Activated CD8-positive, alpha-beta T cell treated with anti-CD3 and anti-CD28 coated beads for 36 hours (primary cell): ENCODE measurements at regions not wholly inside any gene's neighbourhood (a gene's known extent, or its start where the extent isn't known, plus 50 kb on each side); places are given as distances from the start of the nearest gene placed in this dataset.
"Not testable (repeated sequence)": the region's sequence is repeated elsewhere in the genome, so short reads cannot be mapped to it uniquely, and the experiment has no call there.

Experiments used
- ATAC-seq: fragments of 200-7000 bp; cut with Tn5 transposase; one replicate; pipeline ENCODE4 v1.10.0; 2021; ENCODE audit warnings: mild to moderate bottlenecking, moderate library complexity
- CTCF ChIA-PET: fragments of 350-600 bp; sonication (Branson Sonifier 250); formaldehyde crosslinking; loops from one replicate; lab custom pipeline; 2021; ENCODE audit warnings: antibody characterized with exemption; lab: Charles Lee
- POLR2A ChIA-PET: fragments of 350-600 bp; sonication (Branson Sonifier 250); formaldehyde crosslinking; loops from one replicate; lab custom pipeline; 2021; ENCODE audit warnings: antibody characterized with exemption; lab: Charles Lee
- DNase-seq: peaks from one replicate; pipeline ENCODE4 v3.0.0-alpha.2; 2020
- H3K27ac Mint-ChIP-seq: one replicate; pipeline ENCODE4 v1.8.0; 2021; ENCODE audit warnings: mild to moderate bottlenecking, mixed read lengths
- H3K27me3 Mint-ChIP-seq: one replicate; pipeline ENCODE4 v1.8.0; 2021; ENCODE audit warnings: mixed read lengths
- H3K36me3 Mint-ChIP-seq: one replicate; pipeline ENCODE4 v1.8.0; 2021; ENCODE audit warnings: low read depth, mixed read lengths
- H3K4me1 Mint-ChIP-seq: one replicate; pipeline ENCODE4 v1.8.0; 2021; ENCODE audit warnings: low read depth, mixed read lengths
- H3K4me3 Mint-ChIP-seq: one replicate; pipeline ENCODE4 v1.8.0; 2021; ENCODE audit warnings: mild to moderate bottlenecking, moderate library complexity, mixed read lengths
- H3K9me3 Mint-ChIP-seq: one replicate; pipeline ENCODE4 v1.8.0; 2021; ENCODE audit warnings: mixed read lengths
- CTCF ChIP-seq: fragments of 200-600 bp; IDR thresholded peaks from one replicate; pipeline ENCODE4 v1.8.0; 2022; ENCODE audit warnings: antibody characterized with exemption, mild to moderate bottlenecking
- intact Hi-C: fragments of 100-400 bp; cut with micrococcal nuclease; formaldehyde crosslinking; loops from one replicate; pipeline ENCODE4 v1.10.0; 2022

- Mint-ChIP-seq H3K36me3 (no peaks in the 10 kb centered on the region), H3K9me3 (no peaks in the 10 kb centered on the region), H3K27me3 (no peaks in the 10 kb centered on the region), H3K4me3 (no peak overlapping the region), H3K27ac (no peak overlapping the region), H3K4me1 (no peaks in the 10 kb centered on the region)
- no peak for ATAC-seq
- ChIA-PET POLR2A (no interaction called here), CTCF (no interaction called here)
- TF ChIP-seq CTCF: no peak
- no peak for DNase-seq
- intact Hi-C loops: no loop called here
Measured at GRCh38 chr5:145666591-145666990, 168.6 kb downstream of the PRELID2 start.

GRCh38 chr5:145661737-145662485, 173.2 kb downstream of the PRELID2 start:
- H3K9me3 Mint-ChIP-seq: no peaks in the 10 kb centered on the region
- H3K4me1 Mint-ChIP-seq: no peaks in the 10 kb centered on the region
- no peak for TF ChIP-seq CTCF
- no peaks in the 10 kb centered on the region for H3K27me3 Mint-ChIP-seq
- intact Hi-C loops: no loop called here
- no peak overlapping the region for H3K27ac Mint-ChIP-seq
- ChIA-PET POLR2A (no interaction called here), CTCF (interaction anchor here (0.9 kb wide), 1 partner anchor 19 kb away, joined by 3 read pairs; no protein-coding TSS in a partner anchor)
- no peaks in the 10 kb centered on the region for H3K36me3 Mint-ChIP-seq
- DNase-seq (no peak), ATAC-seq (no peak)
- H3K4me3 Mint-ChIP-seq: no peak overlapping the region

- no peak overlapping the region for H3K4me3 Mint-ChIP-seq
- no peak for ATAC-seq
- no peaks in the 10 kb centered on the region for H3K36me3 Mint-ChIP-seq
- DNase-seq: no peak
- peaks cover under 1% of the 10 kb centered on the region for H3K9me3 Mint-ChIP-seq
- H3K27ac Mint-ChIP-seq: no peak overlapping the region
- no peaks in the 10 kb centered on the region for H3K27me3 Mint-ChIP-seq
- ChIA-PET POLR2A (no interaction called here), CTCF (interaction anchor here (0.9 kb wide), 1 partner anchor 20 kb away, joined by 3 read pairs; no protein-coding TSS in a partner anchor)
- TF ChIP-seq CTCF: no peak
- intact Hi-C loops: no loop called here
- no peaks in the 10 kb centered on the region for H3K4me1 Mint-ChIP-seq
Measured at GRCh38 chr5:145660897-145661640, 174.1 kb downstream of the PRELID2 start.

- H3K27ac Mint-ChIP-seq: no peak overlapping the region
- H3K4me1 Mint-ChIP-seq: no peaks in the 10 kb centered on the region
- H3K9me3 Mint-ChIP-seq: peaks cover 7% of the 10 kb centered on the region
- no peak overlapping the region for H3K4me3 Mint-ChIP-seq
- no peak for TF ChIP-seq CTCF
- intact Hi-C loops: no loop called here
- POLR2A ChIA-PET: no interaction called here
- H3K36me3 Mint-ChIP-seq: no peaks in the 10 kb centered on the region
- no peaks in the 10 kb centered on the region for H3K27me3 Mint-ChIP-seq
- no peak for ATAC-seq
- no peak for DNase-seq
- CTCF ChIA-PET: no interaction called here
Measured at GRCh38 chr5:145658435-145658834, 176.7 kb downstream of the PRELID2 start.

- intact Hi-C loops, H3K4me3 Mint-ChIP-seq, DNase-seq, H3K27ac Mint-ChIP-seq, CTCF ChIA-PET, H3K4me1 Mint-ChIP-seq, H3K27me3 Mint-ChIP-seq, POLR2A ChIA-PET, ATAC-seq, H3K36me3 Mint-ChIP-seq: not testable (repeated sequence)
- peaks cover 13% of the 10 kb centered on the region for H3K9me3 Mint-ChIP-seq
Measured at GRCh38 chr5:145652700-145653099, 182.4 kb downstream of the PRELID2 start.

GRCh38 chr5:145647137-145647536, 188.0 kb downstream of the PRELID2 start:
- H3K9me3 Mint-ChIP-seq, H3K27ac Mint-ChIP-seq, intact Hi-C loops, H3K36me3 Mint-ChIP-seq, H3K4me1 Mint-ChIP-seq, DNase-seq, H3K4me3 Mint-ChIP-seq, H3K27me3 Mint-ChIP-seq, POLR2A ChIA-PET, ATAC-seq, CTCF ChIA-PET: not testable (repeated sequence)

GRCh38 chr5:145643214-145643613, 191.9 kb downstream of the PRELID2 start:
- H3K4me3 Mint-ChIP-seq, CTCF ChIA-PET, H3K36me3 Mint-ChIP-seq, H3K27me3 Mint-ChIP-seq, DNase-seq, H3K9me3 Mint-ChIP-seq, ATAC-seq, H3K4me1 Mint-ChIP-seq, H3K27ac Mint-ChIP-seq, POLR2A ChIA-PET, intact Hi-C loops: not testable (repeated sequence)
